Sciatic nerve (tissue), 2 donors: ENCODE measurements at regions not wholly inside any gene's neighbourhood (a gene's known extent, or its start where the extent isn't known, plus 50 kb on each side); places are given as distances from the start of the nearest gene placed in this dataset.
A peak's percentile ranks its signal among the peaks of the same experiment; 100 is the strongest.

ENCODE experiments used
- ATAC-seq: fragments of 200-7000 bp; cut with Tn5 transposase; one replicate; pipeline ENCODE4 v1.9.1; 2020; ENCODE audit warnings: mild to moderate bottlenecking, moderate library complexity
- DNase-seq: peaks from one replicate; pipeline ENCODE4 v3.0.0-alpha.2; 2020; ENCODE audit warnings: low spot score
- intact Hi-C: fragments of 100-400 bp; cut with DNase I; formaldehyde crosslinking; loops from one replicate; pipeline ENCODE4 v1.14.2; 2022
- donor health status: DM: no; HTN: no; CAD: no.
- donor health status: DM: no; HTN: no; CAD: no.

DNA sequence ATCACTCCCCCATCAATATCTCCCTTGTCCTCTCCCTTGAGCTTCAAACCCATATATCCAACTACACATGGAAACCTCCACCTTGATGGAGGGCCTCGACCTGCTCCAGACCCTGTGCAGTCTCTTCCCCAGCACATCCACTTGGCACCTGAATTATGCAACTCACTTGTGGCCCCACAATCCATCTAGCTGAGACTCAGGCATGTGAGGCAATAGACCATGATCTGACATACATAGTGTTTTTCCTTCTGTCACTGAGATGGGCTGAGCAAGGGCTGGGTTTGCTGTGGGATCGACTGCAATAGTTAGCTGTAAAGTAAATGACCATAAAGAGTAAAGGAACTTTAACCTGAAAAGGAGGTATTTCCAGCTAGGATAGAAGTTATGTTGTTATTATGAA is 172.9 kb upstream of the RAD23B start:
- intact Hi-C loops: no loop called here
- no peak for DNase-seq
- ATAC-seq: no peak

DNA sequence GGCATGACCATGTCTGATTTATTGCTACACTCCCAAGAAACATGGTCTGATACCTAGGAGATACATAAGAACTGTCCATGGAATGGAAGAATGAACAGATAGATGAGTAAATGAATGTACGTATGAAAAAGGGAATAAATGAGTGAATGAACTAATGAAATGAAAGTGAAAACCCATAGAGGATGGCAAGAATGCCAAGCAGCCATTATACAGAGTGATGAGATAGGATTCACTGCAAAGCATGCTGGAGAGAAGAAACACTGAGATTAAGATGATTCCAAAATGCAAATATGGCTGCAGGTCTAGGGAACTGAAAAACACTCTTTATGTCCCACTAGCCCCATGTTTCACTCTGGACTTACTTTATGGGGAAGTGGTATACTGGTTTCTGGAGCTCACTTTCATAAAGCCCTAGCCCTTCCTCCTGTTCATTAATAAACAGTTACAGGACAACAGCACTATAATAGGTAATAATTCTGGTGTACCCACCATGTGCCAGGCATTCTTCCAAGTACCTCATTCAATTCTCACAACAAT is 170.3 kb upstream of the RAD23B start:
- intact Hi-C loops: no loop called here
- DNase-seq (no peak), ATAC-seq (no peak)

- intact Hi-C loops: no loop called here
- DNase-seq: no peak
- ATAC-seq: no peak
These were observed 164.0 kb upstream of the RAD23B start for GRCh38 chr9:107118863-107119624.

DNA sequence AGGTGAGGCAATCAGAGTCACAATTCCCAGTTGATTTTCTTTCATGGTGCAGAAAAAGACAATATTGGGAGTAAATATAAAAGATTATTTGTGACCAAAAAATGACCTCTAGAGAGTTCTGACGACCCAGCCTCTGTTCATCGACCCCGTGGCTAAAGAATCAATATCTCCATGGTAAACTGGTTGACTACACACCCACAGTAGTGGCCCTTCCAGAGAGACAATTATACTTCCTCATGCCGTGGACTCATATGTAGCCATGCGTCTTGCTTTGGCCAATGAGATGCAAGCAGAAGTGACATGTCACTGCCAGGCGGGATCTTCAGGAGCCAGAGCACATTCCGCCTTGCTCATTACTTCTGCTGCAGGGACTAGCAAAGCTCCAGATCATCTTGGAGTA is 163.3 kb upstream of the RAD23B start:
- intact Hi-C loops: no loop called here
- DNase-seq (no peak), ATAC-seq (no peak)

DNA sequence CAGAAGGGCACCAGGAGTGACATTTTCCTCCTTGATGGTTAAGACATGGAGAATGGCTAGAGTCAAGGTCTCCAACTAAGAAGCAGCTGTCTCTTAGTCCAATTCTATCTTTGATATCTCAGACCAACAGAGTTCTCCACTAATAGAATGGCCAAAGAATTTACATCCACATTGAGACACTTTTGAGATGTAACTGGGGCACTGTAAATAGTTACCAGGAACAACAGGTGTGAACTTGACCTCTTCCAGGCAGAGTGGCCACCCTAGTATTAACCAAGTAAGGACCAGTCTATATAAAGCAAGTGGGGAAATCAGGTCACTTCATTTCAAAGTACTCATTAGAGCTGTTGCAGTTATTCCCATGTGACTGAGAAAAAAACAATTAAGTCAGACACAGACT is 159.7 kb upstream of the RAD23B start:
- DNase-seq (no peak), ATAC-seq (no peak)
- intact Hi-C loops: no loop called here

- DNase-seq (no peak), ATAC-seq (no peak)
- intact Hi-C loops: no loop called here
These were observed 155.5 kb upstream of the RAD23B start for GRCh38 chr9:107127608-107128007.

- intact Hi-C loops: no loop called here
- DNase-seq: no peak
- no peak for ATAC-seq
These were observed 151.8 kb upstream of the RAD23B start for GRCh38 chr9:107131108-107131799.

GRCh38 chr9:107136296-107136695 is 146.8 kb upstream of the RAD23B start:
- intact Hi-C loops: no loop called here
- DNase-seq (no peak), ATAC-seq (no peak)

DNA sequence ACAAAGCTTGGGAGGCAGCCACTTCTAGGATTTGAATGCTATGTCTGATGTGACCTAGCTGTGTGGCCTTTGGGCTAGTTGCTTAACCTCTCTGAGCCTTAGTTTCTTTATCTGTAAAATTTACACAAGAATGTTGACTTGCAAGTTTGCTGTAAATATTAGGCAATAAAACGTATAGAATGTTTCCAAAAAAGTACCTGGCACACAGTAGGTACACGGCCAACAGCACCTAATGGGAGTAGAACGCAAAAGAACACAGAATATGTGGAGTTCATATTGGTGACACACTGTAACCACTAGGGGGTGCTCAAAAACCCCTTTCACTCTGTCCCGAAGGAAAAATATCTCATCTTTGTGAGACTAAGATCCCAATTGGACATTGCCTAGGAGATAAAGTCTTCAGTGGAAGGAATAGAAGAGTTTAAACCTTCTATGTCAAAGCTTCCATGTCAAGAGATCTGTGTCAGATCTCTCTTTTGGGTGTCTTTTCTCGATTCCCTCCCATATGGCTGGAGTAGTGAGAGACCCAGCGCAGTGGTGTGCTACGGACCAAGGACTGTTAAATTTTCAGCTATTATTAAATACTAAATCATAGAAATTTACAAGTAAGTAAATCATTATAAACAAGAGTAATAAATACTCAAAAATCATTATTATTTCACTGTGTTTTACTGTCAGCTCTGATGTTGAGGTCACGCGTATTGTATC is 145.4 kb upstream of the RAD23B start:
- DNase-seq (no peak), ATAC-seq (peak; percentile 51)
- intact Hi-C loops: no loop called here

DNA sequence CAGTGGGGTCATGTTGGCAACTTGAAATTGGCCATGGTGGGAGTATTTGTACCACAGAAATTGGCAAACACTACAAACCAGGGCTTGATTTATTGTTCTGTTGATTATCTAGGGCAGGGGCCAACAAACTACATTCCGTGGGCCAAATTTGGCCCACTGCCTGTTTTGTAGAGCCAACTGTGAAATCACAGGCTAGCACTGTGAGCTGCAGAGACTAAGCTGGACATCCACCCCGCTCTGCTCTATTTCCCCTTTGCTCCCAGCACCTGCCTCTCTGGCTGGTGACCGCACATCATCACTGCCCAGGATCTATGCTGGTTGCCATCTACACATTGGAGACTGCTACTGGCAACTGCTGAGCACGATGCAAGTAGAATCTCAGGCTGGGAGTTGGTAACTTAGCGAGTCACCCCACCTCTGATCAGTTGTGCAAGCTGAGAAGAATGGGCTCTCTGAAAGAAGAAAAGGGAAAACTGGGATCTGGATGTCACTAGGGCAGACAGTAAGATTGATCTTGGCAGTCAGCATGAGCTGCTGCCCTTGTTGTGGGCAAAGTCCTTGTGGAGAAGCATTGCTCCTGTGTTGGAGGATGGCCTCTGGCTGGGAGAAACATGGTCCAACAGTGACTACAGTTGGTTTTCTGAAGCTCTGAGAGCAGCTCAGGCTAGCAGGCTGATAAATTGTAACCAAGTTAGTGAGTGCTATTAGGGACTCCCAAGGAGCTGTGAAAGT is 144.7 kb upstream of the RAD23B start:
- DNase-seq (no peak), ATAC-seq (peak; percentile 49)
- intact Hi-C loops: no loop called here

DNA sequence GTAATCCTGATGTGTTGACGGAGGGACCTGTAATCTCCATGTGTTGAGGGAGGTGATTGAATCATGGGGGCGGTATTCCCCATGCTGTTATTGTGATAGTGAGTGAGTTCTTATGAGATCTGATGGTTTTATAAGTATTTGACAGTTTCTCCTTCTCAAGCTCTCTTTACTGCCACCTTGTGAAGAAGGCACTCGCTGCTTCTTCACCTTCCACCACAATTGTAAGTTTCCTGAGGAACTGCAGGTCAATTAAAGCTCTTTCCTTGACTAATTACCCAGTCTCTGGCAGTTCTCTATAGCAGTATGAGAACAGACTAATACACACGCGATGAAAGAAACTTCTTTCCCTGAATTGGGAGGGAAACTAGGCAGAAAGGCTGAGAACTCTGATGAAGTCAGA is 141.1 kb upstream of the RAD23B start:
- intact Hi-C loops: no loop called here
- no peak for DNase-seq
- ATAC-seq: no peak

- ATAC-seq: peak; percentile 24
- intact Hi-C loops: no loop called here
- no peak for DNase-seq
These were observed 140.6 kb upstream of the RAD23B start for GRCh38 chr9:107142430-107142829.

DNA sequence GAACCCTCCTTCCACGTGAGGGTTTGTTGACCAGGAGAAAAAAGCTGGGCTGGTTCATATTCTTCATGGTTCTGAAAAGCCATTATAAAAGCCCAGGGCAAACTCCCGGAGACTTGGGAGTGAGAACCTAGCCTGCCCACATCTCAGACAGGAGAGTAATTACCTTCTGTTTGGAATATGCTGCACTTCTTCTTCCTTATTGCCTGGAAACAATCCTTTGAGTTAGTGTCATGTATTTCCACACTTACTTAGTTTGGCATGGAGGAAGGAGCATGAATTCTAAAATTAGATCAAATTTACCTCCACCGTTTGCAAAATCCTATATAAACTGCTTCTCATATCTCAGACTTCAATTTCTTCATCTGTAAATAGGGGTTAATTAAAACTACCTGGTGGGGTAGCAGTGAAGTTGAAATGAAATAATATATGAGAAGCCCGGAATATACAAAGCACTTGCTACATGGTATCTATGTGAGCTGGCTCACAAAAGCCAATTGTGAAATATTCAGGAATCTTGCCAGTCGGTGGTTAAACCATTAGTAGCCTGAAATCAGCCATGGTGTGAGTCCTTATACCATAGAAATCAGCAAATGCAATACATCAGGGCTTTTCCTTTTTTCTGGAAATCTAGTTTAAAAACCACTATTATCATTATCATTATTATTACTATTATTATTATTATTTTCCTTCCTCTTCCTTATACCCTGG is 140.0 kb upstream of the RAD23B start:
- ATAC-seq: peak; percentile 27
- DNase-seq: no peak

DNA sequence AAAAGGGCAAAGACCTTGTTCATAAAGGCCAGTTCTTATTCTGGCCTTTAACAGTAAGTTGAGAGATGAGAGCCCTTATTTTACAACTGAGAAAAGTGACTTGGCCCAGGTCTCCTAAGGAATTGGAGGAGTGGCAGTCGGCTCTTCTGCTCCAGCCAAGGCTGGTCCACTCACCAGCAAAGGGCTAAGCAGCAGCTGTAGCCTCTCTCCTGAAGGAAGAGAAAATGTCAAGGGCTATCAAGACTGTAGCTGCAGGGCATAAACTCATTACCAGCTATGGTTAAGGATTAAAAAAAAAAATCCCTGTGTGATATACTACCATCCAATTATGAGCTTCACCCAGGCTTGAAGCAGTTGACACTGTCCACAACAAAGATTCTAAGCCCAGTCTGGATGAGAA is 138.6 kb upstream of the RAD23B start:
- DNase-seq: no peak
- no peak for ATAC-seq
- intact Hi-C loops: no loop called here

More for the DNA sequence above, 140.0 kb upstream of the RAD23B start:
- intact Hi-C loops: no loop called here

DNA sequence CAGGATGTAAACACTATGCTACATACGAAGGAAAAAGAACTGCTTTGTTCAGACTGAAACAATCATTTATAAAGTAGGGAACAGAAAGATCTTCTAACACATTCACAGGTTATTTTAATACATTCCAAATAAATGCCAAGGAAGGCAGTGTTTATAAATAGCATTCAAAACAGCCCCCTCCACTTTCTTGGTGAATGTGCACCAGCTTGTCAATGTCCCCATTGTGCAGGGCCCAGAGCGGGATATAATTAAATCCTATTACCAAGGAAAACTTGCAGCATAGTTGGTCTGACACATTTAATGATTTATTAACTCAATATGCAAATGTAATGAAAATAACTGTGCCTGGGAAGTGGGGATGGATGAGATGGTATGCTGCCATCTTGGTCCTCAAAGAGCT is 135.9 kb upstream of the RAD23B start:
- intact Hi-C loops: no loop called here
- DNase-seq: no peak
- no peak for ATAC-seq

DNA sequence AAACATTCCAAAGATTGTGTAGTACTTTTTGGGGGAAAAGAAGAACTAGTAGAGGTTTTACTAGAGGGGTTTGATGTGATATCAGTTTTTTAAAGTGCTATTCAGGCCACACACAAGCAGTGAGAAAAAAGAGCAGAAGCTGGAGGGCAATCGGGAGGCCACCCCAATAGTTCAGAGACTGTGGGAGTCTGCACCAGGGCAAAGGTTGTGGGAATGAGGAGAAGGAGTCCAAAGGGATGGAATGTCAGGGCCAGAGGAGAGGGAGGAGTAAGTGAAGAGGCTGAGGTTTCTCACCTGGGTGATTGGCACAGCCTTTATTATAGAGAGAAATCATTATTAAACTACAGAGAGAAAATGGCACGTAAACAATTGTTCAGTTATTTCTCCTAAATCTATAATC is 134.9 kb upstream of the RAD23B start:
- no peak for ATAC-seq
- DNase-seq: no peak
- intact Hi-C loops: no loop called here

DNA sequence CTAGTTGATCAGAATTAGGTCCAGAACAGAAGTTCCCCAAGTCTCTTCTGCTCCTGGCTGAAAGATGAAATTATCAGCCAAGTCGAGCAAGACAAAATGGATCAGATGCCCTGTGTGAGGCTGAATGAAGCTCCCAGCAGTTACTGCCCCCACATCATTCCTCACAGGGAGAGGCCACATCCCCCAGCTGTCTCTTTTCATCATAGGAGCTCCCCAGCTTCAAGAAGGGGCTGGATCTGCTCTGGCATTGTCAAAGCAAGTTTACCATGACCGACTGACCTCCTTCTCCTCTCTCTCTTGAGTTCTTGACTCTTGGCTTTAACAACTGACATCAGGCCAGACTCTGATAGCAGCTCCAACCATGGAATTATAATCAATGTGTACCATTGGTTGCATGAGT is 133.3 kb upstream of the RAD23B start:
- ATAC-seq: no peak
- DNase-seq: no peak
- intact Hi-C loops: no loop called here

GRCh38 chr9:107153336-107153735 is 129.7 kb upstream of the RAD23B start:
- intact Hi-C loops: no loop called here
- DNase-seq (no peak), ATAC-seq (no peak)

DNA sequence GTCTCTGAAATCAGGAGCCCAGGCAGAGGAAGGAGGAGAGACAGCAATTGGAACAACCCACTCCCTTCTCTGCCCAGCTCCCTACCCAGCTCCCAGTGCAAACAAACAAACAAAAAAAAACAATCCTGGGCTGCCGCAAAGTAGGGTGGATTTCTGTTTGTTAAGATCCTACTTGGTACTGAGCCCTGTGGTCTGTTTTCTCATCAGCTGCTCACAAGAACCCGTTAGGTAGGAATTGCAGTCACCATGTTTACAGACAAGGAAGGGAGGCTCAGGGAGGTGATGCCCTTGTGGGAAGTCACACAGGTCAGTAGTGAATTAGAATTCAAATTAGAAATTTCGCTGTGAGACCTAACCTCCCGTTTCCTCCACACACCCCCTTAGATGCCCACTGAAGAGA is 128.8 kb upstream of the RAD23B start:
- intact Hi-C loops: no loop called here
- no peak for DNase-seq
- ATAC-seq: no peak
